ENCODE measurements at regions not wholly inside any gene's neighbourhood (a gene's known extent, or its start where the extent isn't known, plus 50 kb on each side); places are given as distances from the start of the nearest gene placed in this dataset.

DNA sequence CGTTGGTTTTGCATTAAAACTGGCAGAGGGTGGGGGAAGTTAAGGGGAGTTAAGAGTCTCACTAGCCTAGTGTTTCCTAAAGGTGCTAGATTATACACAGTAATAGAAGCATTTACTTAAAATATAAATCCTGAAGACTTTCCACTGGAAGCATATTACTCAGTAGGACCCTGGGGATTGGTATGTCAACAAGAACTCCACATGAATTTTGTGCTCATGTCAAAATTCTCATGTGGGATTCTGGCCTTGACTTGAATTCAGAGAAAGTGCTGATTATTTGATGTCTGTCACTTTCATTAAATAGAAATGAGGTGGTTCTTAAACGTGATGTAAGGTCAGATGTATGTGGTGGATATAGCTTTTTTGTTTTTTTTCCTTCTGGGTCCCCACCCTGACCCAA, 997.2 kb downstream of the TUSC7 start:
- DNase-seq (ENCODE audit: low read depth in 1 of 2, low spot score in 2 of 2): no peak
- H4K20me1 ChIP-seq (replicated peaks in 1 of 2; ENCODE audit: control insufficient read depth in 1 of 2, insufficient read depth in 2 of 2, low read length in 2 of 2): no peaks in the 10 kb centered on the region

More for the DNA sequence above, 997.2 kb downstream of the TUSC7 start:
- Histone ChIP-seq H2BK20ac (ENCODE audit: low read length) (no peak overlapping the region), H3K9ac (replicated peaks in 1 of 4; ENCODE audit: extremely low read depth in 1 of 4, low read depth in 3 of 4, low read length in 3 of 4) (no peak overlapping the region), H2AK5ac (ENCODE audit: low read depth, low read length) (no peak overlapping the region), H2AFZ (ENCODE audit: low read length) (no peak overlapping the region), H3K79me2 (ENCODE audit: control insufficient read depth in 1 of 2, insufficient read depth in 2 of 2, low read length in 2 of 2) (no peaks in the 10 kb centered on the region), H3K56ac (replicated peaks; ENCODE audit: insufficient read length, low read depth, low read length) (no peak overlapping the region), H4K5ac (ENCODE audit: insufficient read length, low read depth, low read length) (no peak overlapping the region), H3K23me2 (ENCODE audit: low read depth, low read length) (no peaks in the 10 kb centered on the region), H3K79me1 (ENCODE audit: low read depth, low read length) (no peaks in the 10 kb centered on the region), H4K91ac (replicated peaks; ENCODE audit: insufficient read length, low read length) (no peak overlapping the region), H2BK15ac (ENCODE audit: low read length) (no peak overlapping the region), H3K9me3 (ENCODE audit: insufficient read depth in 2 of 2, low read depth in 1 of 2, low read length in 1 of 2) (no peaks in the 10 kb centered on the region), H3K27ac (ENCODE audit: low read depth, low read length) (no peak overlapping the region), H3K14ac (ENCODE audit: insufficient read length) (no peak overlapping the region), H3K36me3 (ENCODE audit: control insufficient read depth in 2 of 4, insufficient read depth in 4 of 4, low read length in 3 of 4) (no peaks in the 10 kb centered on the region), H3K4ac (replicated peaks; ENCODE audit: insufficient read length, low read depth, low read length) (no peak overlapping the region), H3K27me3 (replicated peaks in 1 of 4; ENCODE audit: control insufficient read depth in 3 of 4, extremely low read depth in 1 of 4, insufficient read depth in 3 of 4, low read length in 3 of 4) (no peaks in the 10 kb centered on the region), H3K23ac (ENCODE audit: insufficient read length) (no peak overlapping the region), H2BK12ac (ENCODE audit: low read depth, low read length) (no peak overlapping the region), H2BK5ac (ENCODE audit: low read depth, low read length) (no peak overlapping the region), H3K18ac (ENCODE audit: extremely low read depth, low read length) (no peak overlapping the region), H4K8ac (ENCODE audit: extremely low read depth, insufficient read depth, low read length) (no peak overlapping the region), H3K4me1 (replicated peaks in 1 of 4; ENCODE audit: control insufficient read depth in 3 of 4, insufficient read depth in 4 of 4, low read length in 3 of 4) (no peaks in the 10 kb centered on the region), H3K4me2 (ENCODE audit: insufficient read depth in 1 of 2, low read depth in 2 of 2, low read length in 2 of 2) (no peak overlapping the region), H3K4me3 (ENCODE audit: extremely low read depth in 1 of 4, insufficient read depth in 2 of 4, low read depth in 3 of 4, low read length in 4 of 4) (no peak overlapping the region), H2BK120ac (replicated peaks; ENCODE audit: low read depth, low read length) (no peak overlapping the region)
- ChIA-PET CTCF (ENCODE audit: partially characterized antibody) (interaction anchor here (1.8 to 3.1 kb wide), 2 partner anchors 12 to 290 kb away, joined by 4 to 7 read pairs; no protein-coding TSS in a partner anchor), POLR2A (ENCODE audit: partially characterized antibody) (no interaction called here)
- 82% methylated on average over 2 of the region's 2 CpGs; no CpG with 5 or more reads in 1 of the 2 experiments for WGBS, 2 experiments (ENCODE audit: extremely low coverage in 1 of 2, insufficient coverage in 1 of 2, insufficient read length in 1 of 2, insufficient replicate concordance in 2 of 2, low coverage in 1 of 2, low lambda C conversion rate in 2 of 2, missing lambda C conversion rate in 1 of 2)
- TF ChIP-seq SIX5 (IDR thresholded peaks at IDR 0.05; ENCODE audit: low read depth, low read length) (no peak), RNF2 (IDR thresholded peaks at IDR 0.05; ENCODE audit: borderline replicate concordance, low read depth, low read length, missing control alignments, poor library complexity, severe bottlenecking) (no peak), KDM4A (IDR thresholded peaks at IDR 0.05; ENCODE audit: low read depth, low read length, severe bottlenecking) (no peak), SAP30 (IDR thresholded peaks at IDR 0.05; ENCODE audit: insufficient read depth, insufficient replicate concordance, low read length) (no peak), SUZ12 (IDR thresholded peaks at IDR 0.05; ENCODE audit: low read length) (no peak)
- TF ChIP-seq, protein P1, sequence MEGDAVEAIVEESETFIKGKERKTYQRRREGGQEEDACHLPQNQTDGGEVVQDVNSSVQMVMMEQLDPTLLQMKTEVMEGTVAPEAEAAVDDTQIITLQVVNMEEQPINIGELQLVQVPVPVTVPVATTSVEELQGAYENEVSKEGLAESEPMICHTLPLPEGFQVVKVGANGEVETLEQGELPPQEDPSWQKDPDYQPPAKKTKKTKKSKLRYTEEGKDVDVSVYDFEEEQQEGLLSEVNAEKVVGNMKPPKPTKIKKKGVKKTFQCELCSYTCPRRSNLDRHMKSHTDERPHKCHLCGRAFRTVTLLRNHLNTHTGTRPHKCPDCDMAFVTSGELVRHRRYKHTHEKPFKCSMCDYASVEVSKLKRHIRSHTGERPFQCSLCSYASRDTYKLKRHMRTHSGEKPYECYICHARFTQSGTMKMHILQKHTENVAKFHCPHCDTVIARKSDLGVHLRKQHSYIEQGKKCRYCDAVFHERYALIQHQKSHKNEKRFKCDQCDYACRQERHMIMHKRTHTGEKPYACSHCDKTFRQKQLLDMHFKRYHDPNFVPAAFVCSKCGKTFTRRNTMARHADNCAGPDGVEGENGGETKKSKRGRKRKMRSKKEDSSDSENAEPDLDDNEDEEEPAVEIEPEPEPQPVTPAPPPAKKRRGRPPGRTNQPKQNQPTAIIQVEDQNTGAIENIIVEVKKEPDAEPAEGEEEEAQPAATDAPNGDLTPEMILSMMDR (IDR thresholded peaks at IDR 0.05; ENCODE audit: control extremely low read depth in 1 of 3, insufficient read depth in 1 of 3, low read depth in 1 of 3, low read length in 3 of 3): no peak
- no peak for FAIRE-seq
